ENCODE measurements at regions not wholly inside any gene's neighbourhood (a gene's known extent, or its start where the extent isn't known, plus 50 kb on each side); places are given as distances from the start of the nearest gene placed in this dataset.

GRCh38 chr2:212935752-212936151 lies 215.7 kb downstream of the IKZF2 start (continued):
- TF ChIP-seq ARID4B (CRISPR knock-in tag; IDR thresholded peaks at IDR 0.05; ENCODE audit: borderline replicate concordance) (no peak), ATF1 (CRISPR knock-in tag; IDR thresholded peaks at IDR 0.05) (no peak), ZNF423 (CRISPR knock-in tag; IDR thresholded peaks at IDR 0.05) (no peak), ZNF232 (CRISPR knock-in tag; IDR thresholded peaks at IDR 0.05) (no peak), FOXJ3 (CRISPR knock-in tag; IDR thresholded peaks at IDR 0.05; ENCODE audit: borderline replicate concordance) (no peak), PREB (CRISPR knock-in tag; IDR thresholded peaks at IDR 0.05; ENCODE audit: borderline replicate concordance) (no peak)

GRCh38 chr2:212931271-212931670 lies 220.1 kb downstream of the IKZF2 start:
- POLR2A ChIA-PET: no interaction called here
- H3K9me3 Mint-ChIP-seq: no peaks in the 10 kb centered on the region
- 0 out of 2 replicates have a peak, but pooled peaks cover 3% of the 10 kb centered on the region for H3K4me1 Mint-ChIP-seq
- CTCF ChIA-PET: no interaction called here
- TF ChIP-seq CREM (CRISPR knock-in tag; IDR thresholded peaks at IDR 0.05) (no peak), NFE2L1 (CRISPR knock-in tag; IDR thresholded peaks at IDR 0.05) (no peak), NR1H2 (CRISPR knock-in tag; IDR thresholded peaks at IDR 0.05) (no peak), FOXP1 (CRISPR knock-in tag; IDR thresholded peaks at IDR 0.05; ENCODE audit: borderline replicate concordance) (no peak), CBFB (CRISPR knock-in tag; IDR thresholded peaks at IDR 0.05; ENCODE audit: low read depth) (no peak)
- H3K4me3 Mint-ChIP-seq: no peak overlapping the region
- no peaks in the 10 kb centered on the region for H3K27me3 Mint-ChIP-seq (ENCODE audit: low read depth)
- no peak for ATAC-seq
- DNase-seq (ENCODE audit: low spot score): no peak
- H3K27ac Mint-ChIP-seq: no peak overlapping the region
- H3K36me3 Mint-ChIP-seq: no peaks in the 10 kb centered on the region

DNA sequence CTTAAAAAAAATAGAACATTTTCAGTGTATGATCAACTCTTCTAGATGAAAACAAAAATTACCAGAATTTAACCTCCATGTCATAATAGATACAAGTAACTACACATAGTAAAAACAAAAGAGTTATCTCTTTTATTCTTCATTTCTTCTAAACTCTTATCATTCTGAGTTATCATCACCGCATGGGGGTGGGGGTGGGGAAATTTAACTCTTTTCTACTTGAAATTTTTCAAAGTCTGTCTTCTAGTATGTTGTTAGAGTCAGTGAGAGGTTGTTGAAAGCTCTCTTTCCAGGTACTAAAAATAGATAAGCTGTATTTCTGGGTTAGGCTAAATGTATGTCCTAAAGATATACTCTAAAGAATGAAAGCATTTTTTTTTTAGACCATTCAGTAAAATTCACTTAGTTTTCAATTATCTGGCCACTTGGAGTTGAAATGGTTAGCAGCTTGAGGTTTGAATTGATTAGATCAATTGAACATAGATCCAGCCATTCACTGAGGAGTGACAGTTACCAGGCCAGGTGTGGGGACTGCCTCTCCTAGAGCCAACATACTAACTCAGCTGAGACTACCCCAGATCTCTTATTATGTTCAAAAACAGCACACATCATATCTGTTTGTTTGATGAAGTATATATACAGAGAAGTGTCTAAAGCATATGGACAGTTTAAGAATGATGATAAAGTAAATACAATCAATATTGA lies 220.7 kb downstream of the IKZF2 start:
- 0 out of 2 replicates have a peak, but pooled peaks cover 3% of the 10 kb centered on the region for H3K4me1 Mint-ChIP-seq
- H3K9me3 Mint-ChIP-seq: no peaks in the 10 kb centered on the region
- H3K27me3 Mint-ChIP-seq (ENCODE audit: low read depth): no peaks in the 10 kb centered on the region
- POLR2A ChIA-PET: no interaction called here
- DNase-seq (ENCODE audit: low spot score) (no peak), ATAC-seq (no peak)
- no peaks in the 10 kb centered on the region for H3K36me3 Mint-ChIP-seq
- H3K27ac Mint-ChIP-seq: no peak overlapping the region
- no peak overlapping the region for H3K4me3 Mint-ChIP-seq
- CTCF ChIA-PET: no interaction called here
- TF ChIP-seq TEAD4 (CRISPR knock-in tag; IDR thresholded peaks at IDR 0.05) (no peak), SMAD4 (CRISPR knock-in tag; IDR thresholded peaks at IDR 0.05) (no peak), ZBTB21 (CRISPR knock-in tag; IDR thresholded peaks at IDR 0.05; ENCODE audit: borderline replicate concordance) (no peak), MXD4 (CRISPR knock-in tag; IDR thresholded peaks at IDR 0.05; ENCODE audit: borderline replicate concordance) (no peak), NFATC4 (CRISPR knock-in tag; IDR thresholded peaks at IDR 0.05) (no peak), FOXJ3 (CRISPR knock-in tag; IDR thresholded peaks at IDR 0.05; ENCODE audit: borderline replicate concordance) (no peak), JUN (CRISPR knock-in tag; IDR thresholded peaks at IDR 0.05) (no peak), ZNF512 (CRISPR knock-in tag; IDR thresholded peaks at IDR 0.05; ENCODE audit: borderline replicate concordance) (no peak), RORB (CRISPR knock-in tag; IDR thresholded peaks at IDR 0.05) (no peak), SMAD3 (CRISPR knock-in tag; IDR thresholded peaks at IDR 0.05; ENCODE audit: borderline replicate concordance) (no peak)
- TF ChIP-seq, protein P1, sequence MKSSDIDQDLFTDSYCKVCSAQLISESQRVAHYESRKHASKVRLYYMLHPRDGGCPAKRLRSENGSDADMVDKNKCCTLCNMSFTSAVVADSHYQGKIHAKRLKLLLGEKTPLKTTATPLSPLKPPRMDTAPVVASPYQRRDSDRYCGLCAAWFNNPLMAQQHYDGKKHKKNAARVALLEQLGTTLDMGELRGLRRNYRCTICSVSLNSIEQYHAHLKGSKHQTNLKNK (CRISPR knock-in tag; IDR thresholded peaks at IDR 0.05): no peak
- TF ChIP-seq, protein P2, sequence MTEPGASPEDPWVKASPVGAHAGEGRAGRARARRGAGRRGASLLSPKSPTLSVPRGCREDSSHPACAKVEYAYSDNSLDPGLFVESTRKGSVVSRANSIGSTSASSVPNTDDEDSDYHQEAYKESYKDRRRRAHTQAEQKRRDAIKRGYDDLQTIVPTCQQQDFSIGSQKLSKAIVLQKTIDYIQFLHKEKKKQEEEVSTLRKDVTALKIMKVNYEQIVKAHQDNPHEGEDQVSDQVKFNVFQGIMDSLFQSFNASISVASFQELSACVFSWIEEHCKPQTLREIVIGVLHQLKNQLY (CRISPR knock-in tag; IDR thresholded peaks at IDR 0.05): no peak
